Upper lobe of right lung (tissue), 1 donor: ENCODE measurements at regions not wholly inside any gene's neighbourhood (a gene's known extent, or its start where the extent isn't known, plus 50 kb on each side); places are given as distances from the start of the nearest gene placed in this dataset.

ENCODE experiments used
- ATAC-seq: fragments of 200-7000 bp; cut with Tn5 transposase; one replicate; pipeline ENCODE4 v1.9.1; 2020; ENCODE audit warnings: mild to moderate bottlenecking, moderate library complexity
- DNase-seq: peaks from one replicate; pipeline ENCODE4 v3.0.0-alpha.2; 2020
- H3K27ac ChIP-seq: fragments of 200-600 bp; one replicate; pipeline ENCODE4 v1.8.0; 2022
- H3K27me3 ChIP-seq: fragments of 200-600 bp; one replicate; pipeline ENCODE4 v1.8.0; 2022; ENCODE audit warnings: mild to moderate bottlenecking
- H3K36me3 ChIP-seq: fragments of 200-600 bp; one replicate; pipeline ENCODE4 v1.8.0; 2022
- H3K4me1 ChIP-seq: fragments of 200-600 bp; one replicate; pipeline ENCODE4 v1.8.0; 2022
- H3K4me3 ChIP-seq: fragments of 200-600 bp; one replicate; pipeline ENCODE4 v1.8.0; 2022; ENCODE audit warnings: mild to moderate bottlenecking
- H3K9me3 ChIP-seq: fragments of 200-600 bp; one replicate; pipeline ENCODE4 v1.8.0; 2022
- intact Hi-C: fragments of 100-400 bp; cut with DNase I; formaldehyde crosslinking; loops from one replicate; pipeline ENCODE4 v1.11.0; 2022
- TF ChIP-seq, protein P1 (sequence below): fragments of 200-600 bp; IDR thresholded peaks from one replicate; pipeline ENCODE4 v1.8.0; 2022; ENCODE audit warnings: antibody characterized with exemption
- donor health status: DM: no; HTN: yes; CAD: no; lungs with severe emphysema.

DNA sequence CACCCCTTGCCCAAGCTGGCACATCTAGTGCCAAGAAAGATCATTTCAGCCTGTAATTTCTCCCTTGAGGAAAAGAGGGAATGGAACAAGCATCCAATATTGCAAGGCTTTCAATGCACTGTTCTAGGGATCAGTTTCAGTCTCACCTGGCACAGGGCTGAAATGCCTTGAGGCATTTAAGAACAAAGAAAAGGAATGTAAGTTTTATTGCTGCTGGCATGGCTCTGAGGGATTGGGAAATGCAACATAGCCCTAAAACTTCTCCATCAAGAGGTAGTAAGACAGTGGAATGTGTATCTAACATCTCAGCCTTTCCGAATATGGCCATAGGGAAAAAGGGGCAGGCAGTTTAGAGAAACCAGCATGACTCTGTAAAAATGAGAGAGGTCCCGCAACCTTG, 732.6 kb upstream of the LCORL start:
- TF ChIP-seq, protein P1, sequence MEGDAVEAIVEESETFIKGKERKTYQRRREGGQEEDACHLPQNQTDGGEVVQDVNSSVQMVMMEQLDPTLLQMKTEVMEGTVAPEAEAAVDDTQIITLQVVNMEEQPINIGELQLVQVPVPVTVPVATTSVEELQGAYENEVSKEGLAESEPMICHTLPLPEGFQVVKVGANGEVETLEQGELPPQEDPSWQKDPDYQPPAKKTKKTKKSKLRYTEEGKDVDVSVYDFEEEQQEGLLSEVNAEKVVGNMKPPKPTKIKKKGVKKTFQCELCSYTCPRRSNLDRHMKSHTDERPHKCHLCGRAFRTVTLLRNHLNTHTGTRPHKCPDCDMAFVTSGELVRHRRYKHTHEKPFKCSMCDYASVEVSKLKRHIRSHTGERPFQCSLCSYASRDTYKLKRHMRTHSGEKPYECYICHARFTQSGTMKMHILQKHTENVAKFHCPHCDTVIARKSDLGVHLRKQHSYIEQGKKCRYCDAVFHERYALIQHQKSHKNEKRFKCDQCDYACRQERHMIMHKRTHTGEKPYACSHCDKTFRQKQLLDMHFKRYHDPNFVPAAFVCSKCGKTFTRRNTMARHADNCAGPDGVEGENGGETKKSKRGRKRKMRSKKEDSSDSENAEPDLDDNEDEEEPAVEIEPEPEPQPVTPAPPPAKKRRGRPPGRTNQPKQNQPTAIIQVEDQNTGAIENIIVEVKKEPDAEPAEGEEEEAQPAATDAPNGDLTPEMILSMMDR: no peak
- intact Hi-C loops: no loop called here
- H3K9me3 ChIP-seq: no peaks in the 10 kb centered on the region
- H3K27ac ChIP-seq: no peak overlapping the region
- ATAC-seq (no peak), DNase-seq (no peak)
- H3K4me1 ChIP-seq: no peaks in the 10 kb centered on the region
- H3K36me3 ChIP-seq: no peaks in the 10 kb centered on the region
- H3K4me3 ChIP-seq: no peak overlapping the region
- no peaks in the 10 kb centered on the region for H3K27me3 ChIP-seq

DNA sequence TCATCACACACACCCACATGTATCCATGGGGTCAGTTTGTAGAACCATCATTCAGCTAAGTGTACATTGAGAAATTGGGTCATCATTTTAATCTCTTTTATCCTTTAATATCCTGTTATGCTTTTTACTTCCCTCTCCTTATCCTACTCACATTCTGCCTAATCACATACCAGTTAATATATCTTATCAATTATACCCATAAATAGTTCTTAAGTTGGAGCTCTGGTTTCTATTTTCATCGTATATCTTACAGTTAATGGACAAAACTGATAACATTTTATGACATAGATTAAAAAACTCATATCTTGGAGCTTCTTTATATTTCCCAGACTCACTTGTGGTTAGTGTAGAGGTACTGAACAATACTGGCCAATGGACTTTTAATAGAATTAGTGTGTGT, 729.5 kb upstream of the LCORL start:
- intact Hi-C loops: no loop called here
- DNase-seq (no peak), ATAC-seq (no peak)
- Histone ChIP-seq H3K27me3 (no peaks in the 10 kb centered on the region), H3K9me3 (no peaks in the 10 kb centered on the region), H3K27ac (no peak overlapping the region), H3K4me1 (no peaks in the 10 kb centered on the region), H3K36me3 (no peaks in the 10 kb centered on the region), H3K4me3 (no peak overlapping the region)
- TF ChIP-seq, protein P1: no peak

DNA sequence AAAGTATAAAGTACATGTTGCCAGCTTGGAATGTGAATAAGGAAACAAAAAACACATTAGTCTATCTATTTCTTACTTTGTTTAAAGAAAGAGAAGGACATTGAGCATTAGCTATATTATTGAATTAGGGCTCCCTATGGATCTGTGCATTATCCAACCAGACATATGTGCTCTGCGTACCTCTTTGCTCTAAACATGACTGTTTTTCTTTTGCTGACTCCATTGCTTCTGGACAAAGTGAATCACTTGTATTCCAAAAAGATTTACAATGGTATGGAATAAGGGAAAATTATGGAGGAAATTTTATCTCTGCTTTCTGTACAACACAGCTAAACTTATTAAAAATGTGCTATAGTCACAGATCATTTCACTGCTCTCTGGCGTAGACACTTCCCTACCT, 727.8 kb upstream of the LCORL start:
- intact Hi-C loops: no loop called here
- no peak overlapping the region for H3K27ac ChIP-seq
- no peak for ATAC-seq
- no peak for DNase-seq
- no peaks in the 10 kb centered on the region for H3K9me3 ChIP-seq
- no peaks in the 10 kb centered on the region for H3K27me3 ChIP-seq
- H3K36me3 ChIP-seq: no peaks in the 10 kb centered on the region
- TF ChIP-seq, protein P1: no peak
- H3K4me3 ChIP-seq: no peak overlapping the region
- H3K4me1 ChIP-seq: no peaks in the 10 kb centered on the region

DNA sequence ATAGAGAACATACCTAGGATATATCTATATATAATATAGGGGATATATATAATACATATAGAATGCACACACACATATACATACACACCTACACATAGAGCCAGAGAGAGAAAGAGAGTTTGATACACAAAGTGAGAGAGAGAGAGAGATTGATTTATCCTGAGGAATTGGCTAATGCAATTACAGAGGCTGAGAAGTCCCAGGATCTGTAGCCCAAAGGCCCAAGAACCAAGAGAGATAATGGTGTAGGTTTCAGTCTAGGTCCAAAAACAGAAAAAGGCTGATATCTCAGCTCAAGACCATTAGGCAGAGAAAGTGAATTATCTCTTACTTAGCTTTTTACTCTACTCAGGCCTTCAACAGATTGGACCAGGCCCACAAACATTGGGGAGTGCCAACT, 715.0 kb upstream of the LCORL start:
- H3K4me1 ChIP-seq: no peaks in the 10 kb centered on the region
- intact Hi-C loops: no loop called here
- H3K9me3 ChIP-seq: no peaks in the 10 kb centered on the region
- no peaks in the 10 kb centered on the region for H3K36me3 ChIP-seq
- no peak overlapping the region for H3K27ac ChIP-seq
- no peak for ATAC-seq
- TF ChIP-seq, protein P1: no peak
- H3K27me3 ChIP-seq: no peaks in the 10 kb centered on the region
- DNase-seq: no peak
- H3K4me3 ChIP-seq: no peak overlapping the region

DNA sequence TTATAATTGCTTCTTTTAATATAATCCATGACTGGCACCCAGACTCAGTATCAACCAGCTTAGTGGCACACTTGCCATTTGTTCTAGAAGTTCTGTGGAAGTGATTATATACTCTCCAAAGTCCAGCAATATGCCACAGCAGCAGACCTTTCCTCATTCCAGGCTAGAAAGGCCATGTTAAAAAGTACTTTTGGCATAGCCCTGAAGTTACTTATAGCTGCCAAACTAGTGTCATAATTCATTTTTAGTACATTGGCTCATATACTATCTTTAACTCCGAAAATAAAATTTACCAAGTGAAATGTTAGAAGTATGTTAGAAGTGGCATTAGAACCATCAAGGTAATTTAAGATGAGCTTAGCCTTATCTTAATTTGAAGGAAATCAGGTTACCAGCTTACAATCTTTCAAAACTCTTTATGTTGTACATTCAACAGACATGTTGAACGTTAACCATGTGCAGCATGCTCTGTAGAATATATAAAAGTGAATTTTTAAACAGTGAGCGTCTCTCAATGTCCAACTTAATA, 714.2 kb upstream of the LCORL start:
- ATAC-seq: no peak
- Histone ChIP-seq H3K9me3 (no peaks in the 10 kb centered on the region), H3K4me1 (no peaks in the 10 kb centered on the region), H3K27ac (no peak overlapping the region), H3K4me3 (no peak overlapping the region), H3K27me3 (no peaks in the 10 kb centered on the region), H3K36me3 (no peaks in the 10 kb centered on the region)
- TF ChIP-seq, protein P1: no peak
- DNase-seq: no peak
- intact Hi-C loops: no loop called here

DNA sequence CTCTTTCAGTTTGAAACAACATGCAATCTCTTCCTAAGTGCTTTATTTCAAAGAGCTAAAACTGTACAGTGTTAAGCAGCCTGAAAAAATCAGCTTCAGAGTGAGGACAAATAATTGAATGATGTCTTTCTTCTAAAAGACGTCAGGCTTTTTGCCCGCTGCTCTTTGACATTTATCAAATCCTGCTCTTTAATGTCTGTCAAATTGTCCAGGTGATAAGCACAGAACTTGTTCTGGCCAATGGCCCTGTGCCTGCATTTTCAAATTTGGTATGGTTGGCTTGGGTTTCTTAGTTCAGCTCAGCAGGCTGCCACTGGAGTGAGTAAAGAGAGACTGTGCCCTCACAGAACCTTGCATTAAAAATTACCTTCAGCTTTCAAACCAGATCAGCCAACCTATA, 712.9 kb upstream of the LCORL start:
- no peak overlapping the region for H3K27ac ChIP-seq
- intact Hi-C loops: no loop called here
- no peak for ATAC-seq
- no peaks in the 10 kb centered on the region for H3K9me3 ChIP-seq
- TF ChIP-seq, protein P1: no peak
- no peaks in the 10 kb centered on the region for H3K27me3 ChIP-seq
- no peak for DNase-seq
- no peaks in the 10 kb centered on the region for H3K4me1 ChIP-seq
- no peaks in the 10 kb centered on the region for H3K36me3 ChIP-seq
- H3K4me3 ChIP-seq: no peak overlapping the region
